ENCODE measurements at regions not wholly inside any gene's neighbourhood (a gene's known extent, or its start where the extent isn't known, plus 50 kb on each side); places are given as distances from the start of the nearest gene placed in this dataset.
"Not testable (repeated sequence)": the region's sequence is repeated elsewhere in the genome, so short reads cannot be mapped to it uniquely, and the experiment has no call there.

GRCh38 chr2:39870871-39871270 is 91.8 kb upstream of the THUMPD2 start:
- ATAC-seq (no peak), DNase-seq (no peak)
- Histone ChIP-seq H3K27ac (no peak overlapping the region), H3K9me3 (no peaks in the 10 kb centered on the region), H3K4me3 (no peak overlapping the region), H3K27me3 (no peaks in the 10 kb centered on the region), H3K4me1 (no peaks in the 10 kb centered on the region), H3K36me3 (no peaks in the 10 kb centered on the region)
- intact Hi-C loops (cut with DNase I), result no loop called here
- TF ChIP-seq, protein P1, sequence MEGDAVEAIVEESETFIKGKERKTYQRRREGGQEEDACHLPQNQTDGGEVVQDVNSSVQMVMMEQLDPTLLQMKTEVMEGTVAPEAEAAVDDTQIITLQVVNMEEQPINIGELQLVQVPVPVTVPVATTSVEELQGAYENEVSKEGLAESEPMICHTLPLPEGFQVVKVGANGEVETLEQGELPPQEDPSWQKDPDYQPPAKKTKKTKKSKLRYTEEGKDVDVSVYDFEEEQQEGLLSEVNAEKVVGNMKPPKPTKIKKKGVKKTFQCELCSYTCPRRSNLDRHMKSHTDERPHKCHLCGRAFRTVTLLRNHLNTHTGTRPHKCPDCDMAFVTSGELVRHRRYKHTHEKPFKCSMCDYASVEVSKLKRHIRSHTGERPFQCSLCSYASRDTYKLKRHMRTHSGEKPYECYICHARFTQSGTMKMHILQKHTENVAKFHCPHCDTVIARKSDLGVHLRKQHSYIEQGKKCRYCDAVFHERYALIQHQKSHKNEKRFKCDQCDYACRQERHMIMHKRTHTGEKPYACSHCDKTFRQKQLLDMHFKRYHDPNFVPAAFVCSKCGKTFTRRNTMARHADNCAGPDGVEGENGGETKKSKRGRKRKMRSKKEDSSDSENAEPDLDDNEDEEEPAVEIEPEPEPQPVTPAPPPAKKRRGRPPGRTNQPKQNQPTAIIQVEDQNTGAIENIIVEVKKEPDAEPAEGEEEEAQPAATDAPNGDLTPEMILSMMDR (IDR thresholded peaks at IDR 0.05), result no peak

DNA sequence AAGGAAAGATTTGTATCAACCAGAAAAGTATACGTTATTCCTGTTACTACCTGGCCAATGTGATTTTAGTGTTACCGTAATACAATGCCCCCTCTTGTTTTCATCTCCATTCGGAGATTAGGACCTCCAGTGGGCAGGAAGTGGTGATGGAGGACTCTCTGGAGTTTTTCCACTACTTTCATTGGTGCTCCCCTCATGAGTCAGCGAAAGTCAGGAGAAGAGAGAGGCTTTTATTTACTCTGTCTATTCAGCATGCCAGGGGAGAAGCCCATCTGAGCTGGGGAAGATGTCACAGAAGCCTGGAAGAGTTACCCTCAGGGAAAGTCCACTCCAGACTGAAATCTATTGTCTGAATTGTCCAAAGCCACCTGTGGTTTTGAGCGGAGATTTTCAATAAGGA is 88.2 kb upstream of the THUMPD2 start:
- Histone ChIP-seq H3K27me3 (no peaks in the 10 kb centered on the region), H3K4me1 (no peaks in the 10 kb centered on the region), H3K9me3 (peaks cover 0 to 6% of the 10 kb centered on the region in 2 donors), H3K36me3 (no peaks in the 10 kb centered on the region), H3K4me3 (no peak overlapping the region), H3K27ac (no peak overlapping the region)
- DNase-seq (no peak), ATAC-seq (no peak)
- intact Hi-C loops (cut with DNase I), result no loop called here
- TF ChIP-seq, protein P1 (IDR thresholded peaks at IDR 0.05), result no peak

DNA sequence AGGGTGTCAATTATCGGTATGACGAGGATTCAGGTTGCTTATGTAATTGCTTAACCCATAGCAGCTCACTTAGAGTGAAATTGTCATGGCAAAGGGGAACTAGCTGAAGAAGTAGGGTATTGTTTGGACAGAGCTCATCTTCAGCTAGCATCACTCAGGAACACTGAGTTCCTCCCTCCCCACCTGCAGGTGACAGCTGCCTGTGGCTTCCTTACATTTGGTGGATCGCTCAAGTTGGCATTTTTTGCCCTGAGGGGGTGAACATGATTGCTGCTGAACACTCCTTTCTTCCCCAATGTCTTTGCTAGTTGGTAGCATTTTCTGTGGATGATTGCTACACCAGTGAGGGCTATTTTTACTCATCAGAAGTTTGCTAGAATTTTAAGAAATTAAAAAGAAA is 86.7 kb upstream of the THUMPD2 start:
- no peaks in the 10 kb centered on the region for H3K4me1 ChIP-seq
- no peaks in the 10 kb centered on the region for H3K27me3 ChIP-seq
- intact Hi-C loops (cut with DNase I), result no loop called here
- no peak overlapping the region for H3K27ac ChIP-seq
- H3K36me3 ChIP-seq, result no peaks in the 10 kb centered on the region
- peaks cover 0 to 6% of the 10 kb centered on the region in 2 donors for H3K9me3 ChIP-seq
- DNase-seq, result no peak
- TF ChIP-seq, protein P1 (IDR thresholded peaks at IDR 0.05), result no peak
- H3K4me3 ChIP-seq, result no peak overlapping the region
- ATAC-seq, result no peak

GRCh38 chr2:39863672-39864071 is 84.6 kb upstream of the THUMPD2 start:
- H3K4me3 ChIP-seq; H3K36me3 ChIP-seq; H3K27ac ChIP-seq; H3K9me3 ChIP-seq; ATAC-seq; DNase-seq; H3K27me3 ChIP-seq; H3K4me1 ChIP-seq; intact Hi-C loops (cut with DNase I): not testable (repeated sequence)

- Histone ChIP-seq H3K27me3 (no peaks in the 10 kb centered on the region), H3K9me3 (peaks cover 0 to 6% of the 10 kb centered on the region in 2 donors), H3K4me3 (no peak overlapping the region), H3K4me1 (no peaks in the 10 kb centered on the region), H3K36me3 (no peaks in the 10 kb centered on the region), H3K27ac (no peak overlapping the region)
- intact Hi-C loops (cut with DNase I), result no loop called here
- ATAC-seq (no peak), DNase-seq (no peak)
- TF ChIP-seq, protein P1 (IDR thresholded peaks at IDR 0.05), result no peak
Observed at GRCh38 chr2:39860538-39860937, 81.5 kb upstream of the THUMPD2 start.

DNA sequence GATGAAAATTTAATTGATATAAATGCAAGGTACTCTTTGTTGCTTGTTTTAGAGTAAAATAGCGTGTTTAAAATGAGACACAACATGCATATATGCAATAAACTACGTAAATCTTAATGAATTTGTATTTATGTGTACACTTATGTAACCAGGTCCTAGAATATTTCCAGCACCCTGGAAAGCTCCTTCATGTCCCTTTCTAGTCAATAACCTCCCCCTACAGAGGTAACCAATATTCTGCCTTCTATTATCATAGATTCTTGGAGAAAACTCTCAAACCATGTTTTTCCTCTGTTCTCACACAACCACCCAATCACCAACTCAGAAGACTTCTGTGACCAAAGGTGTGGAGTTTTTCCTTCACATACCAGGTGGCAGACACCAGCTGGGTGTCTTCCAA is 79.6 kb upstream of the THUMPD2 start:
- Histone ChIP-seq H3K27me3 (no peaks in the 10 kb centered on the region), H3K4me3 (no peak overlapping the region), H3K36me3 (no peaks in the 10 kb centered on the region), H3K4me1 (no peaks in the 10 kb centered on the region), H3K9me3 (peaks cover 0 to 2% of the 10 kb centered on the region in 2 donors), H3K27ac (no peak overlapping the region)
- DNase-seq, result no peak
- TF ChIP-seq, protein P1 (IDR thresholded peaks at IDR 0.05), result no peak
- intact Hi-C loops (cut with DNase I), result no loop called here
- ATAC-seq, result no peak
